ENCODE measurements at regions not wholly inside any gene's neighbourhood (a gene's known extent, or its start where the extent isn't known, plus 50 kb on each side); places are given as distances from the start of the nearest gene placed in this dataset.

DNA sequence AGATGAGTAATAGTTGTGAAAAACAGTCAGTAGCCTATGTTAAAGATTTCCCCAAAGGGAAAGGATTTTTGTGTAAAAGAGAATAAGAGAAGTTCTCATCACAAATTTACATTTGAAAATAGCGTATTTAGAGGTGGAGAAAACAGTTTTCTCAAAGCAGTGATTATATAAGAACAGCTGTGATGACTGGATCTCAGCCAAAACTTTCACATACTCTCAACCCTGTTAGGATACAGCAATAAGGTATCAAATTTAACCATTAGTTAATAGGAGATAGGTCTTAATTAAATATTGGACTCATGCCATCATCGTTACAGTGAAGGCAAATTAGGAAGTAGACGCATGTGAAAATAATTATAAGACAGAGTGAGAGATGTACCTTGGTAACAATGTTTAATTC, 622.7 kb downstream of the PCDH18 start:
- DNase-seq (ENCODE audit: low read depth, low spot score) (no peak), ATAC-seq (no peak)
- no peaks in the 10 kb centered on the region for H3K4me1 ChIP-seq (ENCODE audit: control insufficient read depth, insufficient read depth, low read length)
- ChIA-PET POLR2A (no interaction called here), CTCF (no interaction called here)
- H3K9me3 ChIP-seq (ENCODE audit: control insufficient read depth, insufficient read depth, low read depth, low read length): no peaks in the 10 kb centered on the region
- intact Hi-C loops (cut with micrococcal nuclease; ENCODE audit: unreplicated experiment): no loop called here
- H3K27ac ChIP-seq (ENCODE audit: low read length): no peak overlapping the region
- H3K27me3 ChIP-seq (ENCODE audit: control insufficient read depth, insufficient read depth, low read length): no peaks in the 10 kb centered on the region
- no peak overlapping the region for H3K4me3 ChIP-seq (ENCODE audit: low read depth in 2 of 2, low read length in 2 of 2)
- no peaks in the 10 kb centered on the region for H3K36me3 ChIP-seq (ENCODE audit: control insufficient read depth, insufficient read depth, low read length)
- no peak for TF ChIP-seq SIN3A (IDR thresholded peaks at IDR 0.05; ENCODE audit: borderline replicate concordance, insufficient read depth, low read depth, low read length)
- no peak for TF ChIP-seq POLR2AphosphoS5 (IDR thresholded peaks at IDR 0.05; ENCODE audit: low read depth, low read length)
- TF ChIP-seq CTCF (IDR thresholded peaks at IDR 0.05): no peak
- no peak for TF ChIP-seq TCF7L2 (IDR thresholded peaks at IDR 0.05; ENCODE audit: low read depth, low read length)
- TF ChIP-seq, protein P1, sequence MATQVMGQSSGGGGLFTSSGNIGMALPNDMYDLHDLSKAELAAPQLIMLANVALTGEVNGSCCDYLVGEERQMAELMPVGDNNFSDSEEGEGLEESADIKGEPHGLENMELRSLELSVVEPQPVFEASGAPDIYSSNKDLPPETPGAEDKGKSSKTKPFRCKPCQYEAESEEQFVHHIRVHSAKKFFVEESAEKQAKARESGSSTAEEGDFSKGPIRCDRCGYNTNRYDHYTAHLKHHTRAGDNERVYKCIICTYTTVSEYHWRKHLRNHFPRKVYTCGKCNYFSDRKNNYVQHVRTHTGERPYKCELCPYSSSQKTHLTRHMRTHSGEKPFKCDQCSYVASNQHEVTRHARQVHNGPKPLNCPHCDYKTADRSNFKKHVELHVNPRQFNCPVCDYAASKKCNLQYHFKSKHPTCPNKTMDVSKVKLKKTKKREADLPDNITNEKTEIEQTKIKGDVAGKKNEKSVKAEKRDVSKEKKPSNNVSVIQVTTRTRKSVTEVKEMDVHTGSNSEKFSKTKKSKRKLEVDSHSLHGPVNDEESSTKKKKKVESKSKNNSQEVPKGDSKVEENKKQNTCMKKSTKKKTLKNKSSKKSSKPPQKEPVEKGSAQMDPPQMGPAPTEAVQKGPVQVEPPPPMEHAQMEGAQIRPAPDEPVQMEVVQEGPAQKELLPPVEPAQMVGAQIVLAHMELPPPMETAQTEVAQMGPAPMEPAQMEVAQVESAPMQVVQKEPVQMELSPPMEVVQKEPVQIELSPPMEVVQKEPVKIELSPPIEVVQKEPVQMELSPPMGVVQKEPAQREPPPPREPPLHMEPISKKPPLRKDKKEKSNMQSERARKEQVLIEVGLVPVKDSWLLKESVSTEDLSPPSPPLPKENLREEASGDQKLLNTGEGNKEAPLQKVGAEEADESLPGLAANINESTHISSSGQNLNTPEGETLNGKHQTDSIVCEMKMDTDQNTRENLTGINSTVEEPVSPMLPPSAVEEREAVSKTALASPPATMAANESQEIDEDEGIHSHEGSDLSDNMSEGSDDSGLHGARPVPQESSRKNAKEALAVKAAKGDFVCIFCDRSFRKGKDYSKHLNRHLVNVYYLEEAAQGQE (IDR thresholded peaks at IDR 0.05; ENCODE audit: insufficient read depth in 1 of 2, low read depth in 2 of 2, low read length in 1 of 2): no peak
- no TSS peak for BruUV-seq (replicated peaks)
- in situ Hi-C loops (cut with HindIII; ENCODE audit: low pct_unique_long_range_greater_than_20kb, low sequenced_read_pairs): no loop called here

GRCh38 chr4:136908122-136908521, 624.2 kb downstream of the PCDH18 start:
- DNase-seq (ENCODE audit: low read depth, low spot score) (no peak), ATAC-seq (no peak)
- POLR2A ChIA-PET: no interaction called here
- TF ChIP-seq, protein P1 (IDR thresholded peaks at IDR 0.05; ENCODE audit: insufficient read depth in 1 of 2, low read depth in 2 of 2, low read length in 1 of 2): no peak
- no peak for TF ChIP-seq SIN3A (IDR thresholded peaks at IDR 0.05; ENCODE audit: borderline replicate concordance, insufficient read depth, low read depth, low read length)
- Histone ChIP-seq H3K27me3 (ENCODE audit: control insufficient read depth, insufficient read depth, low read length) (no peaks in the 10 kb centered on the region), H3K9me3 (ENCODE audit: control insufficient read depth, insufficient read depth, low read depth, low read length) (no peaks in the 10 kb centered on the region), H3K36me3 (ENCODE audit: control insufficient read depth, insufficient read depth, low read length) (no peaks in the 10 kb centered on the region), H3K27ac (ENCODE audit: low read length) (no peak overlapping the region), H3K4me3 (ENCODE audit: low read depth in 2 of 2, low read length in 2 of 2) (no peak overlapping the region), H3K4me1 (ENCODE audit: control insufficient read depth, insufficient read depth, low read length) (no peaks in the 10 kb centered on the region)
- intact Hi-C loops (cut with micrococcal nuclease; ENCODE audit: unreplicated experiment): no loop called here
- in situ Hi-C loops (cut with HindIII; ENCODE audit: low pct_unique_long_range_greater_than_20kb, low sequenced_read_pairs): no loop called here
- CTCF ChIA-PET: no interaction called here
- BruUV-seq (replicated peaks): no TSS peak

Measured in Panc1 (cell line).